ENCODE measurements at regions not wholly inside any gene's neighbourhood (a gene's known extent, or its start where the extent isn't known, plus 50 kb on each side); places are given as distances from the start of the nearest gene placed in this dataset.

- Histone ChIP-seq H3K4me3 (no peak overlapping the region), H3K27ac (no peak overlapping the region), H3K36me3 (no peaks in the 10 kb centered on the region), H3K9me3 (no peaks in the 10 kb centered on the region), H3K27me3 (no peaks in the 10 kb centered on the region), H3K4me1 (no peaks in the 10 kb centered on the region)
- ATAC-seq, result no peak
- TF ChIP-seq EP300 (IDR thresholded peaks at IDR 0.05) (no peak), POLR2AphosphoS5 (IDR thresholded peaks at IDR 0.05) (no peak), CTCF (IDR thresholded peaks at IDR 0.05) (no peak), POLR2A (IDR thresholded peaks at IDR 0.05) (no peak)
- 65 to 76% methylated on average over 3 of the region's 3 CpGs for WGBS, 2 donors (ENCODE audit: low coverage in 1 of 2)
These were observed 575.0 kb upstream of the CHRM3 start for GRCh38 chr1:238811211-238811879.

DNA sequence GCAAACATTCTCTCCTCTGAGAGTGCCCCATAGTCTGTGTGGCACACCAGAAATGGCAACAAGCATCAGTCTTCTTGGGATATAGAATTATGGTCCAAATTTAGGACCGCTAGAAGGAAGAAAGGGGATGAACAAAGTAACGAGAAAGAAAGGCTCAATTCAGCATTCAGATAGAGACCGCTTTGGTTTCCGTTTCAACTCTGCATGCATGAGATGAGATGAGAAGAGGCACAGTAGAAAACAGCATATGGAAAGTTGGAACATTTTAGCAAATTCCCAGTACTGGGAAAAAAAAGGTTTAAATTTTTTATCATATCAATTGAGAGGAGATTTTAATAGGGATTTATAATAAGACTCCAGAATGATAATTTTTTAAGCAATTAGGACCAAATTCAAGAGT, 595.5 kb upstream of the CHRM3 start:
- no peak for ATAC-seq
- 86 to 100% methylated on average over 4 of the region's 4 CpGs for WGBS, 2 donors (ENCODE audit: low coverage in 1 of 2)

DNA sequence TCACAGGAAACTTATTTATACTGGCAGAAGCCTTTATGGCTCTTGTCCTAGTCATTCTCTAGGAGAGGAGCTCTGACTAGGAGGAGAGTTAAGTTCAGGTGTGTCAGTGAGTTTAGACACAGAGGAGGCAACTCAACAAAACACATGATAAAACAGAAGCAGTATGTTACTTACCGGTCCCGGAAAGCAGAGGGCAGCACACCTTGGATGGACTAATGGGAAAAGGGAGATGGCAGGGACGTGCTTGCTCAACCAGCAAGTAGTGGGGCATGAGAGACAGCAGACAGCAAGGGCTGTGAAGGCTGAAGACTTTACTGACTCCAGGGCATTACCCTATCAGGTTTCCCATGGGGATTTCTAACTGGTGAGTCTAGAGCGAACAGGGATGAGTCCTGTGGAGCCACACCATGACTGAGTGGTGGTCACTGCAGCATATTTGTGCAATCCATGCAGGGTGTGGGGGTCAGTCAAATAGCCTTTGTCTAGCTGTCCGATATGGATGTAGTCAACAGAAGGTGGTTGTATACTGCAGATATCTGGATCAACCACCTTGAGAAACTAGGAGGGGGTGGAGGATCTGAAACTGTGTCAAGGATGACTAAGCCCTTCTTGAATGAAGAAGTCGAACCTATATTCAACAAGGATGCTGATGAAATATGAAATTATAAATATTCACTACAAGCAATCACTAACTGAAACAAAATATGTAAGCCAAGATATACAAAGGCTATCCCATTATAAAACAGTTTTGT, 596.3 kb upstream of the CHRM3 start:
- Histone ChIP-seq H3K27ac (no peak overlapping the region), H3K4me1 (no peaks in the 10 kb centered on the region), H3K4me3 (no peak overlapping the region), H3K36me3 (no peaks in the 10 kb centered on the region), H3K9me3 (no peaks in the 10 kb centered on the region), H3K27me3 (no peaks in the 10 kb centered on the region)
- TF ChIP-seq POLR2A (IDR thresholded peaks at IDR 0.05), result no peak
- TF ChIP-seq EP300 (IDR thresholded peaks at IDR 0.05), result no peak
- no peak for TF ChIP-seq POLR2AphosphoS5 (IDR thresholded peaks at IDR 0.05)
- ATAC-seq, result peak; percentile 22
- WGBS, 2 donors (ENCODE audit: low coverage in 1 of 2), result 72 to 83% methylated on average over 2 to 6 of the region's 6 CpGs

More for the DNA sequence above, 595.5 kb upstream of the CHRM3 start:
- Histone ChIP-seq H3K36me3 (no peaks in the 10 kb centered on the region), H3K4me3 (no peak overlapping the region), H3K27ac (no peak overlapping the region), H3K4me1 (no peaks in the 10 kb centered on the region), H3K27me3 (no peaks in the 10 kb centered on the region), H3K9me3 (no peaks in the 10 kb centered on the region)
- no peak for TF ChIP-seq POLR2AphosphoS5 (IDR thresholded peaks at IDR 0.05)
- no peak for TF ChIP-seq POLR2A (IDR thresholded peaks at IDR 0.05)
- TF ChIP-seq CTCF (IDR thresholded peaks at IDR 0.05), result no peak
- TF ChIP-seq EP300 (IDR thresholded peaks at IDR 0.05), result no peak

GRCh38 chr1:238787471-238787870, 598.9 kb upstream of the CHRM3 start:
- no peaks in the 10 kb centered on the region for H3K9me3 ChIP-seq
- WGBS, 2 donors (ENCODE audit: low coverage in 1 of 2), result 14 to 25% methylated on average over 5 of the region's 5 CpGs
- H3K4me1 ChIP-seq, result no peaks in the 10 kb centered on the region
- H3K4me3 ChIP-seq, result no peak overlapping the region
- TF ChIP-seq POLR2AphosphoS5 (IDR thresholded peaks at IDR 0.05) (no peak), POLR2A (IDR thresholded peaks at IDR 0.05) (no peak), EP300 (IDR thresholded peaks at IDR 0.05) (no peak), CTCF (IDR thresholded peaks at IDR 0.05) (no peak)
- no peak overlapping the region for H3K27ac ChIP-seq
- no peak for ATAC-seq
- no peaks in the 10 kb centered on the region for H3K36me3 ChIP-seq
- no peaks in the 10 kb centered on the region for H3K27me3 ChIP-seq

GRCh38 chr1:238783633-238784032, 602.7 kb upstream of the CHRM3 start:
- H3K9me3 ChIP-seq, result no peaks in the 10 kb centered on the region
- no peaks in the 10 kb centered on the region for H3K27me3 ChIP-seq
- ATAC-seq, result no peak
- no peaks in the 10 kb centered on the region for H3K4me1 ChIP-seq
- H3K36me3 ChIP-seq, result no peaks in the 10 kb centered on the region
- no peak overlapping the region for H3K27ac ChIP-seq
- TF ChIP-seq CTCF (IDR thresholded peaks at IDR 0.05), result no peak
- no peak for TF ChIP-seq EP300 (IDR thresholded peaks at IDR 0.05)
- TF ChIP-seq POLR2A (IDR thresholded peaks at IDR 0.05), result no peak
- no peak for TF ChIP-seq POLR2AphosphoS5 (IDR thresholded peaks at IDR 0.05)
- H3K4me3 ChIP-seq, result no peak overlapping the region
